Keratinocyte (primary cell): ENCODE measurements at regions not wholly inside any gene's neighbourhood (a gene's known extent, or its start where the extent isn't known, plus 50 kb on each side); places are given as distances from the start of the nearest gene placed in this dataset.

Source experiments
- DNase-seq: peaks from one replicate; pipeline ENCODE4 v3.0.0-alpha.2; 2011; ENCODE audit warnings: low read depth, missing footprints, low spot score
- FAIRE-seq: peaks from 2 replicates; lab custom pipeline; 2011; peaks lifted over from hg19 to GRCh38; lab: Jason Lieb, UNC
- H2AFZ ChIP-seq: 2 replicates; pipeline ENCODE4 v1.6.0; 2012; ENCODE audit warnings: low read length, control low read depth, inconsistent platforms; ENCODE audit not compliant: control insufficient read depth
- H3K27ac ChIP-seq: 2 replicates; pipeline ENCODE4 v1.5.1; 2011; ENCODE audit warnings: low read length; ENCODE audit not compliant: control insufficient read depth, insufficient read depth
- H3K27me3 ChIP-seq: 3 replicates; pipeline ENCODE4 v1.6.0; 2011; ENCODE audit warnings: low read length; ENCODE audit not compliant: control insufficient read depth, insufficient read depth; ENCODE audit errors: extremely low read depth
- H3K36me3 ChIP-seq, 2 experiments: 2 replicates in 1 of 2; 3 replicates in 1 of 2; pipeline ENCODE4 v1.5.1; 2011; ENCODE audit warnings: low read length in 2 of 2, mild to moderate bottlenecking in 1 of 2; ENCODE audit not compliant: control insufficient read depth in 2 of 2, insufficient read depth in 2 of 2; ENCODE audit errors: extremely low read depth in 1 of 2
- H3K4me1 ChIP-seq: 3 replicates; pipeline ENCODE4 v1.5.1; 2011; ENCODE audit warnings: low read length; ENCODE audit not compliant: control insufficient read depth, insufficient read depth; ENCODE audit errors: extremely low read depth
- H3K4me2 ChIP-seq: 3 replicates; pipeline ENCODE4 v1.6.0; 2011; ENCODE audit warnings: low read depth, low read length; ENCODE audit not compliant: control insufficient read depth, insufficient read depth; ENCODE audit errors: extremely low read depth
- H3K4me3 ChIP-seq, 3 experiments: fragments of 200-600 bp in 1 of 3; sonication (generic) in 1 of 3; 2 replicates in 2 of 3; 3 replicates in 1 of 3; pipeline ENCODE4 v1.5.1; 2011 to 2016; ENCODE audit warnings: low read length in 3 of 3, mild to moderate bottlenecking in 3 of 3, control low read depth in 2 of 3, inconsistent platforms in 1 of 3, low read depth in 1 of 3, mixed read lengths in 1 of 3, mixed run types in 1 of 3, moderate library complexity in 1 of 3; ENCODE audit not compliant: control insufficient read depth in 2 of 3, insufficient read depth in 2 of 3; ENCODE audit errors: extremely low read depth in 1 of 3
- H3K79me2 ChIP-seq: 2 replicates; pipeline ENCODE4 v1.6.0; 2012; ENCODE audit warnings: low read length; ENCODE audit not compliant: control insufficient read depth, insufficient read depth
- H3K9ac ChIP-seq: 3 replicates; pipeline ENCODE4 v1.6.0; 2011; ENCODE audit warnings: low read length; ENCODE audit not compliant: control insufficient read depth, insufficient read depth; ENCODE audit errors: extremely low read depth
- H3K9me1 ChIP-seq: 3 replicates; pipeline ENCODE4 v1.6.0; 2011; ENCODE audit warnings: low read length; ENCODE audit not compliant: control insufficient read depth, insufficient read depth; ENCODE audit errors: extremely low read depth
- H3K9me3 ChIP-seq: 2 replicates; pipeline ENCODE4 v1.5.1; 2012; ENCODE audit warnings: low read depth, low read length; ENCODE audit not compliant: control insufficient read depth
- H4K20me1 ChIP-seq: 3 replicates; pipeline ENCODE4 v1.6.0; 2011; ENCODE audit warnings: low read length; ENCODE audit not compliant: control insufficient read depth, insufficient read depth; ENCODE audit errors: extremely low read depth
- EZH2 ChIP-seq: IDR thresholded peaks from one replicate; pipeline ENCODE4 v1.6.1; 2012; ENCODE audit warnings: inconsistent platforms, mild to moderate bottlenecking, low read length, moderate library complexity
- dilution Hi-C: fragments of 300-500 bp; cut with MboI; formaldehyde crosslinking; loops from one replicate; pipeline ENCODE4 v1.7.0; 2020; ENCODE audit warnings: low sequenced_read_pairs; ENCODE audit not compliant: extremely low pct_ligation_motif_present
- TF ChIP-seq, protein P1 (sequence below), 3 experiments: IDR thresholded peaks in 1 of 3; conservative IDR thresholded peaks in 1 of 3; optimal IDR thresholded peaks in 1 of 3; 2 replicates in 2 of 3; 3 replicates in 1 of 3; pipeline versions ENCODE3 to v1.5.1; 2011; ENCODE audit warnings: low read length in 3 of 3, mild to moderate bottlenecking in 3 of 3, moderate library complexity in 2 of 3, control low read depth in 1 of 3, inconsistent platforms in 1 of 3; ENCODE audit not compliant: insufficient read depth in 2 of 3; ENCODE audit errors: extremely low read depth in 1 of 3

DNA sequence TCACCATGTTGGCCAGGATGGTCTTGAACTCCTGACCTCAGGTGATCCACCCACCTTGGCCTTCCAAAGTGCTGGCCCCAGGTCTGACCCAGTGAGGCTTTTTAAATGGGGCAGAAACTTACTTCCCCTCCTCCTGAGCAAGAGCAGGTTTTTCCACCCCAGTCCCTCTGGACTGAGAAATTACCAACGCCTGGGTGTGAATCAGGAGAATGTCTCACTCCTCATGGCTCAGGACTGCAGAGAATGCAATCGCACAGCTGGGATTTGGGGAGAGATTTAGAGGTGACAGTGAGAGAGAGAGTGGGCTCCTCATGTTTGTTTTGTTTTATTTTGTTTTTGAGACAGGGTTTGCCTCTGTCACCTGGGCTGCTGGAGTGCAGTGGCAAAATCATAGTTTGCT is 203.6 kb downstream of the RAB11FIP4 start:
- Histone ChIP-seq H3K79me2 (no peaks in the 10 kb centered on the region), H3K36me3 (no peaks in the 10 kb centered on the region), H3K9me3 (no peaks in the 10 kb centered on the region), H3K9me1 (no peaks in the 10 kb centered on the region), H3K4me2 (peak overlapping the region; percentile 17), H3K27me3 (no peaks in the 10 kb centered on the region), H3K27ac (no peak overlapping the region), H3K4me3 (no peak overlapping the region), H4K20me1 (no peaks in the 10 kb centered on the region), H3K9ac (peak overlapping the region; percentile 68), H3K4me1 (peaks cover 42% of the 10 kb centered on the region), H2AFZ (no peak overlapping the region)
- FAIRE-seq (peak; percentile 80), DNase-seq (no peak)
- TF ChIP-seq, protein P1, sequence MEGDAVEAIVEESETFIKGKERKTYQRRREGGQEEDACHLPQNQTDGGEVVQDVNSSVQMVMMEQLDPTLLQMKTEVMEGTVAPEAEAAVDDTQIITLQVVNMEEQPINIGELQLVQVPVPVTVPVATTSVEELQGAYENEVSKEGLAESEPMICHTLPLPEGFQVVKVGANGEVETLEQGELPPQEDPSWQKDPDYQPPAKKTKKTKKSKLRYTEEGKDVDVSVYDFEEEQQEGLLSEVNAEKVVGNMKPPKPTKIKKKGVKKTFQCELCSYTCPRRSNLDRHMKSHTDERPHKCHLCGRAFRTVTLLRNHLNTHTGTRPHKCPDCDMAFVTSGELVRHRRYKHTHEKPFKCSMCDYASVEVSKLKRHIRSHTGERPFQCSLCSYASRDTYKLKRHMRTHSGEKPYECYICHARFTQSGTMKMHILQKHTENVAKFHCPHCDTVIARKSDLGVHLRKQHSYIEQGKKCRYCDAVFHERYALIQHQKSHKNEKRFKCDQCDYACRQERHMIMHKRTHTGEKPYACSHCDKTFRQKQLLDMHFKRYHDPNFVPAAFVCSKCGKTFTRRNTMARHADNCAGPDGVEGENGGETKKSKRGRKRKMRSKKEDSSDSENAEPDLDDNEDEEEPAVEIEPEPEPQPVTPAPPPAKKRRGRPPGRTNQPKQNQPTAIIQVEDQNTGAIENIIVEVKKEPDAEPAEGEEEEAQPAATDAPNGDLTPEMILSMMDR (optimal IDR thresholded peaks at IDR 0.05 in 1 of 3, IDR thresholded peaks at IDR 0.05 in 1 of 3, conservative IDR thresholded peaks at IDR 0.05 in 1 of 3; ENCODE audit: extremely low read depth in 1 of 3, insufficient read depth in 2 of 3, low read length in 3 of 3) = no peak
- no peak for TF ChIP-seq EZH2
- dilution Hi-C loops = loop anchor here (25.0 kb wide), 1 partner anchor 92 kb away; no protein-coding TSS in a partner anchor

DNA sequence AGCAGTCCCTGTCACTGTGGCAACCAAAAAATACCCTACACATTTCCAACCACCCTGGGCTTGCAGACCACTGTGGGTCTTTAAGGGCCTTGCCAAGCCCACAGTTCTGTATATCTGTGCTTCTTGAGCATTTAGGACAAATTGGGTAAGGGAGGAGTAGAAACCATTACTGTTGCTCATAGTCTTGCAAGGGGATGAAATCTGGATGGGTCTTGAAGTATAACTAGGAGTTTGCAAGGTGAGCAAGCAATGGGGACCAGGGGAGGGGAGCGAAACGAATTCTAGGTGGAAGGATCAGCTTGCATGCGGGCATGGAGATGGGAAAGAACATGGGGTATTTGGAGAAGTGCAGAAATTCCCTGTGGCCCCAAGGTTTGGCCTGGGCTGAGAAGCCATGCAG is 202.9 kb downstream of the RAB11FIP4 start:
- H3K27me3 ChIP-seq = no peaks in the 10 kb centered on the region
- H3K9me3 ChIP-seq = no peaks in the 10 kb centered on the region
- H3K4me2 ChIP-seq = no peak overlapping the region
- dilution Hi-C loops = loop anchor here (25.0 kb wide), 1 partner anchor 93 kb away; no protein-coding TSS in a partner anchor
- no peak overlapping the region for H3K9ac ChIP-seq
- DNase-seq (no peak), FAIRE-seq (no peak)
- no peaks in the 10 kb centered on the region for H3K9me1 ChIP-seq
- H2AFZ ChIP-seq = no peak overlapping the region
- H3K27ac ChIP-seq = peak overlapping the region; percentile 39
- no peaks in the 10 kb centered on the region for H3K79me2 ChIP-seq
- H3K4me1 ChIP-seq = peaks cover 42% of the 10 kb centered on the region
- H3K36me3 ChIP-seq = no peaks in the 10 kb centered on the region
- TF ChIP-seq EZH2 = no peak
- TF ChIP-seq, protein P1 (optimal IDR thresholded peaks at IDR 0.05 in 1 of 3, IDR thresholded peaks at IDR 0.05 in 1 of 3, conservative IDR thresholded peaks at IDR 0.05 in 1 of 3; ENCODE audit: extremely low read depth in 1 of 3, insufficient read depth in 2 of 3, low read length in 3 of 3) = no peak
- H4K20me1 ChIP-seq = no peaks in the 10 kb centered on the region
- no peak overlapping the region for H3K4me3 ChIP-seq
